Endothelial cell of umbilical vein (primary cell): ENCODE measurements at regions not wholly inside any gene's neighbourhood (a gene's known extent, or its start where the extent isn't known, plus 50 kb on each side); places are given as distances from the start of the nearest gene placed in this dataset.

ENCODE experiments used
- BruUV-seq: library from RNA; stranded (reverse); fragments of 400-500 nt; replicated peaks from 2 replicates; lab custom pipeline; 2021; lab: Mats Ljungman, UMichigan
- CTCF ChIA-PET: fragments of 300-600, 350-600 bp; sonication (Branson Sonifier 250); formaldehyde crosslinking; loops from one replicate; lab custom pipeline; 2021; ENCODE audit warnings: antibody characterized with exemption, inconsistent platforms; lab: Charles Lee
- POLR2A ChIA-PET: fragments of 300-600, 350-600 bp; sonication (Branson Sonifier 250); formaldehyde crosslinking; loops from one replicate; lab custom pipeline; 2021; ENCODE audit warnings: antibody characterized with exemption, inconsistent platforms; lab: Charles Lee
- DNase-seq: peaks from one replicate; pipeline ENCODE4 v3.0.0-alpha.2; 2011; ENCODE audit warnings: low read depth, low spot score
- FAIRE-seq: peaks from 2 replicates; lab custom pipeline; 2011; peaks lifted over from hg19 to GRCh38; lab: Jason Lieb, UNC
- H2AFZ ChIP-seq: 2 replicates; pipeline ENCODE4 v1.6.0; 2012; ENCODE audit warnings: low read depth, low read length, control low read depth, inconsistent platforms
- H3K27ac ChIP-seq: 2 replicates; pipeline ENCODE4 v1.5.1; 2011; ENCODE audit warnings: low read depth, mild to moderate bottlenecking, control low read depth, low read length, moderate library complexity; ENCODE audit not compliant: insufficient read depth
- H3K27me3 ChIP-seq, 2 experiments: 2 replicates each; pipeline versions ENCODE4 v1.6.0 to v1.6.1; 2011; ENCODE audit warnings: low read length in 2 of 2, mixed read lengths in 1 of 2; ENCODE audit not compliant: control insufficient read depth in 2 of 2, insufficient read depth in 2 of 2
- H3K36me3 ChIP-seq, 2 experiments: 2 replicates in 1 of 2; 3 replicates in 1 of 2; pipeline ENCODE4 v1.5.1; 2011; ENCODE audit warnings: low read length in 2 of 2, mild to moderate bottlenecking in 1 of 2, moderate library complexity in 1 of 2; ENCODE audit not compliant: control insufficient read depth in 2 of 2, insufficient read depth in 2 of 2; ENCODE audit errors: extremely low read depth in 1 of 2
- H3K4me1 ChIP-seq: 3 replicates; pipeline ENCODE4 v1.5.1; 2011; ENCODE audit warnings: mild to moderate bottlenecking, low read length; ENCODE audit not compliant: control insufficient read depth, insufficient read depth; ENCODE audit errors: extremely low read depth
- H3K4me2 ChIP-seq: 2 replicates; pipeline ENCODE4 v1.6.1; 2011; ENCODE audit warnings: low read length, control low read depth, mixed read lengths; ENCODE audit not compliant: insufficient read depth
- H3K4me3 ChIP-seq, 3 experiments: fragments of 200-600 bp in 1 of 3; sonication (generic), shearing (Covaris generic) in 1 of 3; replicated peaks in 1 of 3; 2 replicates each; pipeline ENCODE4 v1.5.1; 2011 to 2016; ENCODE audit warnings: control low read depth in 3 of 3, low read length in 3 of 3, mild to moderate bottlenecking in 2 of 3, inconsistent platforms in 1 of 3, low read depth in 1 of 3, moderate library complexity in 1 of 3; ENCODE audit not compliant: insufficient read depth in 1 of 3
- H3K79me2 ChIP-seq: 2 replicates; pipeline ENCODE4 v1.6.0; 2012; ENCODE audit warnings: low read length, inconsistent platforms; ENCODE audit not compliant: control insufficient read depth, insufficient read depth
- H3K9ac ChIP-seq: replicated peaks from 2 replicates; pipeline ENCODE3; 2011; ENCODE audit warnings: low read length, control low read depth; ENCODE audit not compliant: insufficient read depth; ENCODE audit errors: extremely low read depth
- H3K9me1 ChIP-seq: replicated peaks from 3 replicates; pipeline ENCODE4 v1.6.0; 2011; ENCODE audit warnings: mild to moderate bottlenecking, low read length; ENCODE audit not compliant: control insufficient read depth, insufficient read depth; ENCODE audit errors: extremely low read depth
- H3K9me3 ChIP-seq: replicated peaks from 2 replicates; pipeline ENCODE4 v1.5.1; 2012; ENCODE audit warnings: low read length, inconsistent platforms; ENCODE audit not compliant: control insufficient read depth, insufficient read depth
- H4K20me1 ChIP-seq: replicated peaks from 2 replicates; pipeline ENCODE3; 2011; ENCODE audit warnings: mild to moderate bottlenecking, low read length; ENCODE audit not compliant: control insufficient read depth, insufficient read depth; ENCODE audit errors: extremely low read depth
- EZH2 ChIP-seq: IDR thresholded peaks from 2 replicates; pipeline ENCODE4 v1.6.1; 2012; ENCODE audit warnings: borderline replicate concordance, low read depth, mild to moderate bottlenecking, moderate library complexity, low read length, inconsistent platforms; ENCODE audit not compliant: severe bottlenecking
- dilution Hi-C: fragments of 300-500 bp; cut with MboI; formaldehyde crosslinking; loops from one replicate; pipeline ENCODE4 v1.15.0; 2019; ENCODE audit warnings: low sequenced_read_pairs; ENCODE audit not compliant: extremely low pct_ligation_motif_present
- intact Hi-C: fragments of 100-400 bp; cut with micrococcal nuclease; formaldehyde crosslinking; loops from one replicate; pipeline ENCODE4 v1.10.0; 2022
- TF ChIP-seq, protein P1 (sequence below), 2 donors: IDR thresholded peaks; 1 replicate in 1 of 2; 2 replicates in 1 of 2; pipeline ENCODE4 v1.5.1; 2011; ENCODE audit warnings: low read length in 2 of 2, mild to moderate bottlenecking in 2 of 2, moderate library complexity in 2 of 2, control low read depth in 1 of 2, inconsistent platforms in 1 of 2, low read depth in 1 of 2; ENCODE audit not compliant: insufficient read depth in 1 of 2; ENCODE audit errors: extremely low read depth in 1 of 2

- no TSS peak for BruUV-seq
- FAIRE-seq, result peak; percentile 92
- no peak overlapping the region for H2AFZ ChIP-seq
- TF ChIP-seq, protein P1, sequence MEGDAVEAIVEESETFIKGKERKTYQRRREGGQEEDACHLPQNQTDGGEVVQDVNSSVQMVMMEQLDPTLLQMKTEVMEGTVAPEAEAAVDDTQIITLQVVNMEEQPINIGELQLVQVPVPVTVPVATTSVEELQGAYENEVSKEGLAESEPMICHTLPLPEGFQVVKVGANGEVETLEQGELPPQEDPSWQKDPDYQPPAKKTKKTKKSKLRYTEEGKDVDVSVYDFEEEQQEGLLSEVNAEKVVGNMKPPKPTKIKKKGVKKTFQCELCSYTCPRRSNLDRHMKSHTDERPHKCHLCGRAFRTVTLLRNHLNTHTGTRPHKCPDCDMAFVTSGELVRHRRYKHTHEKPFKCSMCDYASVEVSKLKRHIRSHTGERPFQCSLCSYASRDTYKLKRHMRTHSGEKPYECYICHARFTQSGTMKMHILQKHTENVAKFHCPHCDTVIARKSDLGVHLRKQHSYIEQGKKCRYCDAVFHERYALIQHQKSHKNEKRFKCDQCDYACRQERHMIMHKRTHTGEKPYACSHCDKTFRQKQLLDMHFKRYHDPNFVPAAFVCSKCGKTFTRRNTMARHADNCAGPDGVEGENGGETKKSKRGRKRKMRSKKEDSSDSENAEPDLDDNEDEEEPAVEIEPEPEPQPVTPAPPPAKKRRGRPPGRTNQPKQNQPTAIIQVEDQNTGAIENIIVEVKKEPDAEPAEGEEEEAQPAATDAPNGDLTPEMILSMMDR (IDR thresholded peaks at IDR 0.05; ENCODE audit: extremely low read depth in 1 of 2, insufficient read depth in 1 of 2, low read depth in 1 of 2, low read length in 2 of 2), result peak; percentile 95 to 97
- TF ChIP-seq EZH2, result no peak
- H3K27ac ChIP-seq, result no peak overlapping the region
- no peak overlapping the region for H3K4me2 ChIP-seq
- H3K9ac ChIP-seq, result no peak overlapping the region
- dilution Hi-C loops (no loop called here), intact Hi-C loops (loop anchor here (1.0 to 5.0 kb wide), 2 partner anchors 186 to 202 kb away; partner anchors contain the start of gene FGF19)
- POLR2A ChIA-PET, result no interaction called here
- no peaks in the 10 kb centered on the region for H3K9me3 ChIP-seq
- no peaks in the 10 kb centered on the region for H3K79me2 ChIP-seq
- DNase-seq, result peak; percentile 58
- no peaks in the 10 kb centered on the region for H4K20me1 ChIP-seq
- H3K9me1 ChIP-seq, result no peaks in the 10 kb centered on the region
- CTCF ChIA-PET, result interaction anchor here (0.6 to 1.6 kb wide), 23 partner anchors 8 to 379 kb away, joined by 3 to 23 read pairs (median 5); no protein-coding TSS in a partner anchor
- no peaks in the 10 kb centered on the region for H3K4me1 ChIP-seq
- peaks cover 32 to 35% of the 10 kb centered on the region in 2 experiments for H3K27me3 ChIP-seq
- H3K36me3 ChIP-seq, result no peaks in the 10 kb centered on the region
- H3K4me3 ChIP-seq, result no peak overlapping the region
These were observed 69.4 kb upstream of the FGF3 start for GRCh38 chr11:69888483-69889181.
